ENCODE measurements at regions not wholly inside any gene's neighbourhood (a gene's known extent, or its start where the extent isn't known, plus 50 kb on each side); places are given as distances from the start of the nearest gene placed in this dataset.

DNA sequence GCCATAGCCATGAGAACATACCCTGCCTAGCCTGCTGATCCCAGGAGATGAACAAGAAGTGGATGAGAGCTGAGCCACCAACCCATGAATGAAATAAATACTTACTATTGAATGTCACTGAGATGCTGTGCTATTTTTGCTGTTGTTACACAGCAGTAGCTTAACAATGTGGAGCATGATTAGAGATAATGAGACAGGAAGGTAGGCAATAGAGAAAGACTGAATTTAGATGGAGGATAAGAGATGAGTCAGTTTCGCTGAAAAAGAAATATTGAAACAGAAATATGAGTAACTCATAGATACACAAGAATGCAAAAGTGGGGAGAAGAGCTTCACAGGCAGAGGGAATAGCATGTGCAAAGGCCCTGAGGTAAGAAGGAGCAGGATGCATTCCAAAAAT, 94.9 kb upstream of the TOP1 start:
- TF ChIP-seq POLR2A (IDR thresholded peaks at IDR 0.05) (no peak), POLR2AphosphoS5 (IDR thresholded peaks at IDR 0.05) (no peak)
- TF ChIP-seq, protein P1, sequence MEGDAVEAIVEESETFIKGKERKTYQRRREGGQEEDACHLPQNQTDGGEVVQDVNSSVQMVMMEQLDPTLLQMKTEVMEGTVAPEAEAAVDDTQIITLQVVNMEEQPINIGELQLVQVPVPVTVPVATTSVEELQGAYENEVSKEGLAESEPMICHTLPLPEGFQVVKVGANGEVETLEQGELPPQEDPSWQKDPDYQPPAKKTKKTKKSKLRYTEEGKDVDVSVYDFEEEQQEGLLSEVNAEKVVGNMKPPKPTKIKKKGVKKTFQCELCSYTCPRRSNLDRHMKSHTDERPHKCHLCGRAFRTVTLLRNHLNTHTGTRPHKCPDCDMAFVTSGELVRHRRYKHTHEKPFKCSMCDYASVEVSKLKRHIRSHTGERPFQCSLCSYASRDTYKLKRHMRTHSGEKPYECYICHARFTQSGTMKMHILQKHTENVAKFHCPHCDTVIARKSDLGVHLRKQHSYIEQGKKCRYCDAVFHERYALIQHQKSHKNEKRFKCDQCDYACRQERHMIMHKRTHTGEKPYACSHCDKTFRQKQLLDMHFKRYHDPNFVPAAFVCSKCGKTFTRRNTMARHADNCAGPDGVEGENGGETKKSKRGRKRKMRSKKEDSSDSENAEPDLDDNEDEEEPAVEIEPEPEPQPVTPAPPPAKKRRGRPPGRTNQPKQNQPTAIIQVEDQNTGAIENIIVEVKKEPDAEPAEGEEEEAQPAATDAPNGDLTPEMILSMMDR (IDR thresholded peaks at IDR 0.05) = no peak

All from breast epithelium (tissue), 3 donors.